ENCODE measurements at regions not wholly inside any gene's neighbourhood (a gene's known extent, or its start where the extent isn't known, plus 50 kb on each side); places are given as distances from the start of the nearest gene placed in this dataset.

GRCh38 chr22:48288376-48288940 is 1526.0 kb downstream of the TBC1D22A start:
- Mint-ChIP-seq H3K4me3 (no peak overlapping the region), H3K27me3 (peaks cover 2% of the 10 kb centered on the region)
- no peak for ATAC-seq (ENCODE audit: low read depth)

GRCh38 chr22:48287031-48287430 is 1524.6 kb downstream of the TBC1D22A start:
- no peak for ATAC-seq (ENCODE audit: low read depth)
- no peak for DNase-seq (ENCODE audit: low spot score in 2 of 2)
- no peaks in the 10 kb centered on the region for H3K36me3 Mint-ChIP-seq
- no peak overlapping the region for H3K4me3 Mint-ChIP-seq
- no peaks in the 10 kb centered on the region for H3K4me1 Mint-ChIP-seq
- H3K9me3 Mint-ChIP-seq = peaks cover 7% of the 10 kb centered on the region
- H3K27me3 Mint-ChIP-seq = peaks cover 2% of the 10 kb centered on the region
- H3K27ac Mint-ChIP-seq = no peak overlapping the region

More at GRCh38 chr22:48288376-48288940, 1526.0 kb downstream of the TBC1D22A start:
- Mint-ChIP-seq H3K36me3 (no peaks in the 10 kb centered on the region), H3K9me3 (peaks cover 8% of the 10 kb centered on the region), H3K4me1 (no peaks in the 10 kb centered on the region), H3K27ac (no peak overlapping the region)
- DNase-seq (ENCODE audit: low spot score in 2 of 2) = no peak

GRCh38 chr22:48284671-48285070 is 1522.2 kb downstream of the TBC1D22A start:
- no peaks in the 10 kb centered on the region for H3K36me3 Mint-ChIP-seq
- ATAC-seq (ENCODE audit: low read depth) (no peak), DNase-seq (ENCODE audit: low spot score in 2 of 2) (no peak)
- H3K4me3 Mint-ChIP-seq = no peak overlapping the region
- H3K27me3 Mint-ChIP-seq = peaks cover 4% of the 10 kb centered on the region
- H3K9me3 Mint-ChIP-seq = peaks cover 6% of the 10 kb centered on the region
- H3K27ac Mint-ChIP-seq = no peak overlapping the region
- H3K4me1 Mint-ChIP-seq = no peaks in the 10 kb centered on the region

GRCh38 chr22:48282804-48283203 is 1520.4 kb downstream of the TBC1D22A start:
- H3K4me3 Mint-ChIP-seq = no peak overlapping the region
- no peaks in the 10 kb centered on the region for H3K36me3 Mint-ChIP-seq
- no peak for DNase-seq (ENCODE audit: low spot score in 2 of 2)
- H3K4me1 Mint-ChIP-seq = no peaks in the 10 kb centered on the region
- ATAC-seq (ENCODE audit: low read depth) = no peak
- H3K9me3 Mint-ChIP-seq = peaks cover 6% of the 10 kb centered on the region
- peaks cover 10% of the 10 kb centered on the region for H3K27me3 Mint-ChIP-seq
- no peak overlapping the region for H3K27ac Mint-ChIP-seq

GRCh38 chr22:48279461-48279756 is 1517.0 kb downstream of the TBC1D22A start:
- no peak overlapping the region for H3K27ac Mint-ChIP-seq
- no peak overlapping the region for H3K4me3 Mint-ChIP-seq
- DNase-seq (ENCODE audit: low spot score in 2 of 2) (no peak), ATAC-seq (ENCODE audit: low read depth) (no peak)
- peaks cover 16% of the 10 kb centered on the region for H3K27me3 Mint-ChIP-seq
- H3K9me3 Mint-ChIP-seq = peaks cover 6% of the 10 kb centered on the region
- no peaks in the 10 kb centered on the region for H3K4me1 Mint-ChIP-seq
- H3K36me3 Mint-ChIP-seq = no peaks in the 10 kb centered on the region

- Mint-ChIP-seq H3K4me3 (no peak overlapping the region), H3K27ac (no peak overlapping the region), H3K27me3 (peaks cover 19% of the 10 kb centered on the region), H3K4me1 (no peaks in the 10 kb centered on the region), H3K36me3 (no peaks in the 10 kb centered on the region), H3K9me3 (peaks cover 6% of the 10 kb centered on the region)
- ATAC-seq (ENCODE audit: low read depth) = no peak
- no peak for DNase-seq (ENCODE audit: low spot score in 2 of 2)
Measured at GRCh38 chr22:48278620-48279460, 1516.4 kb downstream of the TBC1D22A start.

GRCh38 chr22:48277868-48278581 is 1515.6 kb downstream of the TBC1D22A start:
- no peak for ATAC-seq (ENCODE audit: low read depth)
- Mint-ChIP-seq H3K27me3 (peaks cover 20% of the 10 kb centered on the region), H3K27ac (no peak overlapping the region), H3K4me1 (no peaks in the 10 kb centered on the region), H3K9me3 (peaks cover 6% of the 10 kb centered on the region), H3K36me3 (no peaks in the 10 kb centered on the region), H3K4me3 (no peak overlapping the region)
- no peak for DNase-seq (ENCODE audit: low spot score in 2 of 2)

- Mint-ChIP-seq H3K27me3 (peaks cover 22% of the 10 kb centered on the region), H3K27ac (no peak overlapping the region), H3K4me1 (no peaks in the 10 kb centered on the region), H3K9me3 (peaks cover 5% of the 10 kb centered on the region), H3K4me3 (no peak overlapping the region), H3K36me3 (no peaks in the 10 kb centered on the region)
- ATAC-seq (ENCODE audit: low read depth) (no peak), DNase-seq (ENCODE audit: low spot score in 2 of 2) (no peak)
Measured at GRCh38 chr22:48276994-48277867, 1514.8 kb downstream of the TBC1D22A start.

GRCh38 chr22:48275412-48275811 is 1513.0 kb downstream of the TBC1D22A start:
- no peak for DNase-seq (ENCODE audit: low spot score in 2 of 2)
- H3K27me3 Mint-ChIP-seq = peaks cover 25% of the 10 kb centered on the region
- H3K36me3 Mint-ChIP-seq = no peaks in the 10 kb centered on the region

GRCh38 chr22:48270731-48271130 is 1508.3 kb downstream of the TBC1D22A start:
- ATAC-seq (ENCODE audit: low read depth) (no peak), DNase-seq (ENCODE audit: low spot score in 2 of 2) (no peak)
- H3K4me3 Mint-ChIP-seq = no peak overlapping the region
- no peak overlapping the region for H3K27ac Mint-ChIP-seq
- H3K9me3 Mint-ChIP-seq = no peaks in the 10 kb centered on the region
- H3K4me1 Mint-ChIP-seq = peaks cover 4% of the 10 kb centered on the region
- H3K36me3 Mint-ChIP-seq = no peaks in the 10 kb centered on the region
- H3K27me3 Mint-ChIP-seq = peaks cover 18% of the 10 kb centered on the region

More at GRCh38 chr22:48275412-48275811, 1513.0 kb downstream of the TBC1D22A start:
- no peaks in the 10 kb centered on the region for H3K9me3 Mint-ChIP-seq
- no peak overlapping the region for H3K4me3 Mint-ChIP-seq
- H3K27ac Mint-ChIP-seq = no peak overlapping the region
- ATAC-seq (ENCODE audit: low read depth) = no peak
- no peaks in the 10 kb centered on the region for H3K4me1 Mint-ChIP-seq

GRCh38 chr22:48268771-48269552 is 1506.5 kb downstream of the TBC1D22A start:
- DNase-seq (ENCODE audit: low spot score in 2 of 2) (no peak), ATAC-seq (ENCODE audit: low read depth) (no peak)
- peaks cover 4% of the 10 kb centered on the region for H3K4me1 Mint-ChIP-seq
- H3K27ac Mint-ChIP-seq = no peak overlapping the region
- H3K36me3 Mint-ChIP-seq = no peaks in the 10 kb centered on the region
- no peaks in the 10 kb centered on the region for H3K9me3 Mint-ChIP-seq
- H3K27me3 Mint-ChIP-seq = peaks cover 16% of the 10 kb centered on the region
- no peak overlapping the region for H3K4me3 Mint-ChIP-seq

GRCh38 chr22:48268293-48268692 is 1505.8 kb downstream of the TBC1D22A start:
- Mint-ChIP-seq H3K36me3 (no peaks in the 10 kb centered on the region), H3K4me1 (peaks cover 4% of the 10 kb centered on the region), H3K27ac (no peak overlapping the region), H3K4me3 (no peak overlapping the region), H3K27me3 (peaks cover 16% of the 10 kb centered on the region), H3K9me3 (no peaks in the 10 kb centered on the region)
- no peak for DNase-seq (ENCODE audit: low spot score in 2 of 2)
- ATAC-seq (ENCODE audit: low read depth) = no peak

- Mint-ChIP-seq H3K4me3 (no peak overlapping the region), H3K4me1 (peaks cover 4% of the 10 kb centered on the region)
Measured at GRCh38 chr22:48267681-48268080, 1505.2 kb downstream of the TBC1D22A start.

More at GRCh38 chr22:48267681-48268080, 1505.2 kb downstream of the TBC1D22A start:
- H3K27me3 Mint-ChIP-seq = peaks cover 14% of the 10 kb centered on the region
- DNase-seq (ENCODE audit: low spot score in 2 of 2) = no peak
- no peaks in the 10 kb centered on the region for H3K36me3 Mint-ChIP-seq
- no peaks in the 10 kb centered on the region for H3K9me3 Mint-ChIP-seq
- no peak for ATAC-seq (ENCODE audit: low read depth)
- H3K27ac Mint-ChIP-seq = no peak overlapping the region
